GM23338 (cell line): ENCODE measurements at regions not wholly inside any gene's neighbourhood (a gene's known extent, or its start where the extent isn't known, plus 50 kb on each side); places are given as distances from the start of the nearest gene placed in this dataset.

ENCODE experiments used
- ATAC-seq: fragments of 200-7000 bp; cut with Tn5 transposase; 3 replicates; pipeline ENCODE4 v1.9.1; 2020
- DNase-seq: peaks from one replicate; pipeline ENCODE4 v3.0.0-alpha.2; 2015; ENCODE audit warnings: low spot score
- H2AFZ ChIP-seq: fragments of 200-600 bp; sonication (generic); 2 replicates; pipeline ENCODE4 v1.8.0; 2016; ENCODE audit warnings: antibody characterized with exemption, mild to moderate bottlenecking, moderate library complexity
- H3F3A ChIP-seq: fragments of 200-600 bp; sonication (generic); replicated peaks from 2 replicates; pipeline ENCODE4 v1.8.0; 2017; ENCODE audit warnings: antibody characterized with exemption, mixed run types, low read depth
- H3K27ac ChIP-seq: fragments of 200-600 bp; sonication (generic); 2 replicates; pipeline ENCODE4 v1.6.1; 2016; ENCODE audit warnings: low read depth
- H3K27me3 ChIP-seq: fragments of 200-600 bp; sonication (generic); 2 replicates; pipeline ENCODE4 v1.8.0; 2016; ENCODE audit warnings: mild to moderate bottlenecking, mixed run types, moderate library complexity; ENCODE audit not compliant: insufficient read depth
- H3K36me3 ChIP-seq: fragments of 200-600 bp; sonication (generic); 2 replicates; pipeline ENCODE4 v1.8.0; 2016; ENCODE audit warnings: mild to moderate bottlenecking; ENCODE audit not compliant: insufficient read depth
- H3K4me1 ChIP-seq: fragments of 200-600 bp; sonication (generic); 2 replicates; pipeline ENCODE4 v1.8.0; 2016; ENCODE audit warnings: mild to moderate bottlenecking, moderate library complexity; ENCODE audit not compliant: insufficient read depth
- H3K4me2 ChIP-seq: fragments of 200-600 bp; sonication (generic); 2 replicates; pipeline ENCODE4 v1.7.1; 2017; ENCODE audit warnings: mixed run types
- H3K4me3 ChIP-seq: fragments of 200-600 bp; sonication (generic); 2 replicates; pipeline ENCODE4 v1.6.1; 2016; ENCODE audit warnings: mixed run types
- H3K79me2 ChIP-seq: fragments of 200-600 bp; sonication (generic); replicated peaks from 2 replicates; pipeline ENCODE4 v1.8.0; 2017; ENCODE audit warnings: mild to moderate bottlenecking; ENCODE audit not compliant: insufficient read depth
- H3K9me2 ChIP-seq: fragments of 200-600 bp; sonication (generic); 2 replicates; pipeline ENCODE4 v1.8.0; 2017; ENCODE audit not compliant: insufficient read depth
- H4K20me1 ChIP-seq: fragments of 200-600 bp; sonication (generic); replicated peaks from 2 replicates; pipeline ENCODE4 v1.8.0; 2017; ENCODE audit warnings: mild to moderate bottlenecking; ENCODE audit not compliant: insufficient read depth
- H3K27ac Mint-ChIP-seq: 2 replicates; pipeline ENCODE4 v1.8.0; 2020; ENCODE audit warnings: inconsistent platforms, mild to moderate bottlenecking, moderate library complexity, mixed read lengths
- H3K27me3 Mint-ChIP-seq: 3 replicates; pipeline ENCODE4 v1.8.0; 2022; ENCODE audit warnings: low read depth, mild to moderate bottlenecking, moderate library complexity, mixed read lengths, inconsistent platforms; ENCODE audit not compliant: insufficient read depth, poor library complexity
- H3K36me3 Mint-ChIP-seq: 3 replicates; pipeline ENCODE4 v1.8.0; 2021; ENCODE audit warnings: low read depth, mild to moderate bottlenecking, inconsistent platforms, moderate library complexity, mixed read lengths
- H3K4me1 Mint-ChIP-seq: 3 replicates; pipeline ENCODE4 v1.8.0; 2020; ENCODE audit warnings: mild to moderate bottlenecking, inconsistent platforms, mixed read lengths
- H3K4me3 Mint-ChIP-seq: 3 replicates; pipeline ENCODE4 v1.8.0; 2021; ENCODE audit warnings: moderate library complexity, mild to moderate bottlenecking, inconsistent platforms, mixed read lengths
- H3K9me3 Mint-ChIP-seq: 3 replicates; pipeline ENCODE4 v1.8.0; 2020; ENCODE audit warnings: moderate library complexity, mild to moderate bottlenecking, inconsistent platforms, mixed read lengths
- CREB1 ChIP-seq: fragments of 250-450 bp; sonication (Bioruptor Pico); IDR thresholded peaks from 2 replicates; pipeline ENCODE4 v1.5.0; 2020; ENCODE audit warnings: low read depth, mild to moderate bottlenecking, moderate library complexity
- EZH2 ChIP-seq: fragments of 200-600 bp; sonication (generic); IDR thresholded peaks from one replicate; pipeline ENCODE4 v1.8.0; 2017; ENCODE audit warnings: antibody characterized with exemption, mild to moderate bottlenecking, low read depth; ENCODE audit not compliant: unreplicated experiment
- EZH2phosphoT487 ChIP-seq: fragments of 200-600 bp; sonication (generic); IDR thresholded peaks from one replicate; pipeline ENCODE4 v1.8.1; 2018; ENCODE audit warnings: antibody characterized with exemption; ENCODE audit not compliant: unreplicated experiment
- JUNB ChIP-seq: IDR thresholded peaks from one replicate; pipeline ENCODE4 v1.6.1; 2016; ENCODE audit warnings: antibody characterized with exemption; ENCODE audit not compliant: unreplicated experiment
- NANOG ChIP-seq: IDR thresholded peaks from 2 replicates; pipeline ENCODE4 v1.6.1; 2016; ENCODE audit warnings: antibody characterized with exemption, borderline replicate concordance
- POLR2AphosphoS5 ChIP-seq: IDR thresholded peaks from 2 replicates; pipeline ENCODE4 v1.6.1; 2016; ENCODE audit warnings: antibody characterized with exemption, low read depth
- STAT1 ChIP-seq: IDR thresholded peaks from one replicate; pipeline ENCODE4 v1.6.1; 2016; ENCODE audit warnings: antibody characterized with exemption; ENCODE audit not compliant: unreplicated experiment
- ZNF114 ChIP-seq: fragments of 250-450 bp; sonication (Bioruptor Pico); IDR thresholded peaks from 2 replicates; pipeline ENCODE4 v1.5.0; 2020; ENCODE audit warnings: mild to moderate bottlenecking, moderate library complexity
- ZNF331 ChIP-seq: fragments of 250-450 bp; sonication (Bioruptor Pico); IDR thresholded peaks from 2 replicates; pipeline ENCODE4 v1.5.0; 2020; ENCODE audit warnings: low read depth, mild to moderate bottlenecking, moderate library complexity
- TF ChIP-seq, protein P1 (sequence below), 2 experiments: fragments of 200-600 bp in 1 of 2; sonication (generic) in 1 of 2; conservative IDR thresholded peaks; 2 replicates each; pipeline versions ENCODE4 v1.5.1 to v1.6.1; 2016 to 2017; ENCODE audit warnings: antibody characterized with exemption in 2 of 2, low read depth in 2 of 2, mild to moderate bottlenecking in 2 of 2, moderate library complexity in 1 of 2
- TF ChIP-seq, protein P2 (sequence below): IDR thresholded peaks from 2 replicates; pipeline ENCODE4 v1.6.1; 2016; ENCODE audit warnings: antibody characterized with exemption
- TF ChIP-seq, protein P3 (sequence below): IDR thresholded peaks from one replicate; pipeline ENCODE4 v1.6.1; 2018; ENCODE audit warnings: antibody characterized with exemption; ENCODE audit not compliant: unreplicated experiment
- TF ChIP-seq, protein P4 (sequence below): fragments of 250-450 bp; sonication (Bioruptor Pico); IDR thresholded peaks from 2 replicates; pipeline ENCODE4 v1.5.0; 2020; ENCODE audit warnings: mild to moderate bottlenecking, moderate library complexity

DNA sequence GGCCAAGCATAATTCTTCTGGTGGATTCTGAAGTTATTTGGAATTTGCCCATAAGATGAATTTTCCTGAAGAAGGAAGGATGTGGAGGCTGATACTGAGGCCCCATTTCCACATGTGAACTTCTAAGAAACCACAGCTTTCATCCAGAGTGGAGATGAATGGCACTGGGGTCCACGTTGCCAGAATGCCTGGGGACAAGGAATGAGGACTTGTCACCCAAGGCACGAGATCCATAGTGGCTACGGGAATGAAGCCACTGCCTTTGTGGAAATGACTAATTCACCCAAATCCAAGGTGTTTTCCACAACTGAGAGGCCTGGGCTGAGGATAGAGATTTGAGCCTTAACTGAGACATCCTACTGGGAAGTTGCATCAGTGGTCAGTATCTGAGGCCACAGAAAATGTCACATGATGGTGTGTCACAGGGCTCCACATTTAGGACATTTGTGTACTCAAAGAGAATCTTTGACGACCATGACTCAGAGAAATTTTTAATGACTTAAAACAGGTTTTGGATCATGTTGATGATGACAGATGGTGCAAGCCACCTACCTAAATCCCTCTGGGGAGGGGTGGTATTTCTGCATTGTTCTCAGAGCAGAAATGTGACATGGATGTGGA is 286.1 kb downstream of the SOX11 start:
- no peak overlapping the region for H3K4me3 ChIP-seq
- Mint-ChIP-seq H3K4me3 (no peak overlapping the region), H3K27ac (no peak overlapping the region), H3K4me1 (peaks cover 29% of the 10 kb centered on the region), H3K27me3 (peaks cover 5% of the 10 kb centered on the region), H3K36me3 (no peaks in the 10 kb centered on the region; the same call in 1 of the 3 replicates), H3K9me3 (peaks cover 86% of the 10 kb centered on the region)
- DNase-seq (no peak), ATAC-seq (no peak)
- H2AFZ ChIP-seq = no peak overlapping the region
- no peak for TF ChIP-seq POLR2AphosphoS5
- TF ChIP-seq CREB1 (CRISPR knock-in tag) = no peak
- TF ChIP-seq, protein P1, sequence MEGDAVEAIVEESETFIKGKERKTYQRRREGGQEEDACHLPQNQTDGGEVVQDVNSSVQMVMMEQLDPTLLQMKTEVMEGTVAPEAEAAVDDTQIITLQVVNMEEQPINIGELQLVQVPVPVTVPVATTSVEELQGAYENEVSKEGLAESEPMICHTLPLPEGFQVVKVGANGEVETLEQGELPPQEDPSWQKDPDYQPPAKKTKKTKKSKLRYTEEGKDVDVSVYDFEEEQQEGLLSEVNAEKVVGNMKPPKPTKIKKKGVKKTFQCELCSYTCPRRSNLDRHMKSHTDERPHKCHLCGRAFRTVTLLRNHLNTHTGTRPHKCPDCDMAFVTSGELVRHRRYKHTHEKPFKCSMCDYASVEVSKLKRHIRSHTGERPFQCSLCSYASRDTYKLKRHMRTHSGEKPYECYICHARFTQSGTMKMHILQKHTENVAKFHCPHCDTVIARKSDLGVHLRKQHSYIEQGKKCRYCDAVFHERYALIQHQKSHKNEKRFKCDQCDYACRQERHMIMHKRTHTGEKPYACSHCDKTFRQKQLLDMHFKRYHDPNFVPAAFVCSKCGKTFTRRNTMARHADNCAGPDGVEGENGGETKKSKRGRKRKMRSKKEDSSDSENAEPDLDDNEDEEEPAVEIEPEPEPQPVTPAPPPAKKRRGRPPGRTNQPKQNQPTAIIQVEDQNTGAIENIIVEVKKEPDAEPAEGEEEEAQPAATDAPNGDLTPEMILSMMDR (conservative IDR thresholded peaks at IDR 0.05; ENCODE audit: low read depth in 2 of 2) = no peak
- TF ChIP-seq, protein P2, sequence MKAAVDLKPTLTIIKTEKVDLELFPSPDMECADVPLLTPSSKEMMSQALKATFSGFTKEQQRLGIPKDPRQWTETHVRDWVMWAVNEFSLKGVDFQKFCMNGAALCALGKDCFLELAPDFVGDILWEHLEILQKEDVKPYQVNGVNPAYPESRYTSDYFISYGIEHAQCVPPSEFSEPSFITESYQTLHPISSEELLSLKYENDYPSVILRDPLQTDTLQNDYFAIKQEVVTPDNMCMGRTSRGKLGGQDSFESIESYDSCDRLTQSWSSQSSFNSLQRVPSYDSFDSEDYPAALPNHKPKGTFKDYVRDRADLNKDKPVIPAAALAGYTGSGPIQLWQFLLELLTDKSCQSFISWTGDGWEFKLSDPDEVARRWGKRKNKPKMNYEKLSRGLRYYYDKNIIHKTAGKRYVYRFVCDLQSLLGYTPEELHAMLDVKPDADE = no peak
- TF ChIP-seq, protein P3, sequence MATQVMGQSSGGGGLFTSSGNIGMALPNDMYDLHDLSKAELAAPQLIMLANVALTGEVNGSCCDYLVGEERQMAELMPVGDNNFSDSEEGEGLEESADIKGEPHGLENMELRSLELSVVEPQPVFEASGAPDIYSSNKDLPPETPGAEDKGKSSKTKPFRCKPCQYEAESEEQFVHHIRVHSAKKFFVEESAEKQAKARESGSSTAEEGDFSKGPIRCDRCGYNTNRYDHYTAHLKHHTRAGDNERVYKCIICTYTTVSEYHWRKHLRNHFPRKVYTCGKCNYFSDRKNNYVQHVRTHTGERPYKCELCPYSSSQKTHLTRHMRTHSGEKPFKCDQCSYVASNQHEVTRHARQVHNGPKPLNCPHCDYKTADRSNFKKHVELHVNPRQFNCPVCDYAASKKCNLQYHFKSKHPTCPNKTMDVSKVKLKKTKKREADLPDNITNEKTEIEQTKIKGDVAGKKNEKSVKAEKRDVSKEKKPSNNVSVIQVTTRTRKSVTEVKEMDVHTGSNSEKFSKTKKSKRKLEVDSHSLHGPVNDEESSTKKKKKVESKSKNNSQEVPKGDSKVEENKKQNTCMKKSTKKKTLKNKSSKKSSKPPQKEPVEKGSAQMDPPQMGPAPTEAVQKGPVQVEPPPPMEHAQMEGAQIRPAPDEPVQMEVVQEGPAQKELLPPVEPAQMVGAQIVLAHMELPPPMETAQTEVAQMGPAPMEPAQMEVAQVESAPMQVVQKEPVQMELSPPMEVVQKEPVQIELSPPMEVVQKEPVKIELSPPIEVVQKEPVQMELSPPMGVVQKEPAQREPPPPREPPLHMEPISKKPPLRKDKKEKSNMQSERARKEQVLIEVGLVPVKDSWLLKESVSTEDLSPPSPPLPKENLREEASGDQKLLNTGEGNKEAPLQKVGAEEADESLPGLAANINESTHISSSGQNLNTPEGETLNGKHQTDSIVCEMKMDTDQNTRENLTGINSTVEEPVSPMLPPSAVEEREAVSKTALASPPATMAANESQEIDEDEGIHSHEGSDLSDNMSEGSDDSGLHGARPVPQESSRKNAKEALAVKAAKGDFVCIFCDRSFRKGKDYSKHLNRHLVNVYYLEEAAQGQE = no peak
- no peak for TF ChIP-seq EZH2
- TF ChIP-seq ZNF331 (CRISPR knock-in tag) = no peak
- TF ChIP-seq, protein P4, sequence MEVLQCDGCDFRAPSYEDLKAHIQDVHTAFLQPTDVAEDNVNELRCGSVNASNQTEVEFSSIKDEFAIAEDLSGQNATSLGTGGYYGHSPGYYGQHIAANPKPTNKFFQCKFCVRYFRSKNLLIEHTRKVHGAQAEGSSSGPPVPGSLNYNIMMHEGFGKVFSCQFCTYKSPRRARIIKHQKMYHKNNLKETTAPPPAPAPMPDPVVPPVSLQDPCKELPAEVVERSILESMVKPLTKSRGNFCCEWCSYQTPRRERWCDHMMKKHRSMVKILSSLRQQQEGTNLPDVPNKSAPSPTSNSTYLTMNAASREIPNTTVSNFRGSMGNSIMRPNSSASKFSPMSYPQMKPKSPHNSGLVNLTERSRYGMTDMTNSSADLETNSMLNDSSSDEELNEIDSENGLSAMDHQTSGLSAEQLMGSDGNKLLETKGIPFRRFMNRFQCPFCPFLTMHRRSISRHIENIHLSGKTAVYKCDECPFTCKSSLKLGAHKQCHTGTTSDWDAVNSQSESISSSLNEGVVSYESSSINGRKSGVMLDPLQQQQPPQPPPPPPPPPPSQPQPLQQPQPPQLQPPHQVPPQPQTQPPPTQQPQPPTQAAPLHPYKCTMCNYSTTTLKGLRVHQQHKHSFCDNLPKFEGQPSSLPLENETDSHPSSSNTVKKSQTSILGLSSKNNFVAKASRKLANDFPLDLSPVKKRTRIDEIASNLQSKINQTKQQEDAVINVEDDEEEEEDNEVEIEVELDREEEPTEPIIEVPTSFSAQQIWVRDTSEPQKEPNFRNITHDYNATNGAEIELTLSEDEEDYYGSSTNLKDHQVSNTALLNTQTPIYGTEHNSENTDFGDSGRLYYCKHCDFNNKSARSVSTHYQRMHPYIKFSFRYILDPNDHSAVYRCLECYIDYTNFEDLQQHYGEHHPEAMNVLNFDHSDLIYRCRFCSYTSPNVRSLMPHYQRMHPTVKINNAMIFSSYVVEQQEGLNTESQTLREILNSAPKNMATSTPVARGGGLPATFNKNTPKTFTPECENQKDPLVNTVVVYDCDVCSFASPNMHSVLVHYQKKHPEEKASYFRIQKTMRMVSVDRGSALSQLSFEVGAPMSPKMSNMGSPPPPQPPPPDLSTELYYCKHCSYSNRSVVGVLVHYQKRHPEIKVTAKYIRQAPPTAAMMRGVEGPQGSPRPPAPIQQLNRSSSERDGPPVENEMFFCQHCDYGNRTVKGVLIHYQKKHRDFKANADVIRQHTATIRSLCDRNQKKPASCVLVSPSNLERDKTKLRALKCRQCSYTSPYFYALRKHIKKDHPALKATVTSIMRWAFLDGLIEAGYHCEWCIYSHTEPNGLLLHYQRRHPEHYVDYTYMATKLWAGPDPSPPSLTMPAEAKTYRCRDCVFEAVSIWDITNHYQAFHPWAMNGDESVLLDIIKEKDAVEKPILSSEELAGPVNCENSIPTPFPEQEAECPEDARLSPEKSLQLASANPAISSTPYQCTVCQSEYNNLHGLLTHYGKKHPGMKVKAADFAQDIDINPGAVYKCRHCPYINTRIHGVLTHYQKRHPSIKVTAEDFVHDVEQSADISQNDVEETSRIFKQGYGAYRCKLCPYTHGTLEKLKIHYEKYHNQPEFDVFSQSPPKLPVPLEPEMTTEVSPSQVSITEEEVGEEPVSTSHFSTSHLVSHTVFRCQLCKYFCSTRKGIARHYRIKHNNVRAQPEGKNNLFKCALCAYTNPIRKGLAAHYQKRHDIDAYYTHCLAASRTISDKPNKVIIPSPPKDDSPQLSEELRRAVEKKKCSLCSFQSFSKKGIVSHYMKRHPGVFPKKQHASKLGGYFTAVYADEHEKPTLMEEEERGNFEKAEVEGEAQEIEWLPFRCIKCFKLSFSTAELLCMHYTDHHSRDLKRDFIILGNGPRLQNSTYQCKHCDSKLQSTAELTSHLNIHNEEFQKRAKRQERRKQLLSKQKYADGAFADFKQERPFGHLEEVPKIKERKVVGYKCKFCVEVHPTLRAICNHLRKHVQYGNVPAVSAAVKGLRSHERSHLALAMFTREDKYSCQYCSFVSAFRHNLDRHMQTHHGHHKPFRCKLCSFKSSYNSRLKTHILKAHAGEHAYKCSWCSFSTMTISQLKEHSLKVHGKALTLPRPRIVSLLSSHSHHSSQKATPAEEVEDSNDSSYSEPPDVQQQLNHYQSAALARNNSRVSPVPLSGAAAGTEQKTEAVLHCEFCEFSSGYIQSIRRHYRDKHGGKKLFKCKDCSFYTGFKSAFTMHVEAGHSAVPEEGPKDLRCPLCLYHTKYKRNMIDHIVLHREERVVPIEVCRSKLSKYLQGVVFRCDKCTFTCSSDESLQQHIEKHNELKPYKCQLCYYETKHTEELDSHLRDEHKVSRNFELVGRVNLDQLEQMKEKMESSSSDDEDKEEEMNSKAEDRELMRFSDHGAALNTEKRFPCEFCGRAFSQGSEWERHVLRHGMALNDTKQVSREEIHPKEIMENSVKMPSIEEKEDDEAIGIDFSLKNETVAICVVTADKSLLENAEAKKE (CRISPR knock-in tag) = no peak
- no peak for TF ChIP-seq NANOG
- no peak for TF ChIP-seq EZH2phosphoT487
- TF ChIP-seq JUNB = no peak
- TF ChIP-seq ZNF114 (CRISPR knock-in tag) = no peak
- TF ChIP-seq STAT1 = no peak
- H3K4me2 ChIP-seq = no peak overlapping the region
- no peaks in the 10 kb centered on the region for H3K79me2 ChIP-seq
- no peak overlapping the region for H3K27ac ChIP-seq
- H3K4me1 ChIP-seq = peaks cover 13% of the 10 kb centered on the region
- 0 out of 2 replicates have a peak, but pooled peaks cover 4% of the 10 kb centered on the region for H3K36me3 ChIP-seq
- no peaks in the 10 kb centered on the region for H3K27me3 ChIP-seq
- no peaks in the 10 kb centered on the region for H3K9me2 ChIP-seq
- no peaks in the 10 kb centered on the region for H4K20me1 ChIP-seq
- H3F3A ChIP-seq = no peaks in the 10 kb centered on the region
